Smooth muscle cell (in vitro differentiated cells): ENCODE measurements at regions not wholly inside any gene's neighbourhood (a gene's known extent, or its start where the extent isn't known, plus 50 kb on each side); places are given as distances from the start of the nearest gene placed in this dataset.
"Not testable (repeated sequence)": the region's sequence is repeated elsewhere in the genome, so short reads cannot be mapped to it uniquely, and the experiment has no call there.

Source experiments
- DNase-seq: peaks from one replicate; lab custom pipeline; 2025; ENCODE audit not compliant: unreplicated experiment; lab: John Stamatoyannopoulos, UW
- H2AFZ ChIP-seq: fragments of 200-600 bp; sonication (generic); 2 replicates; pipeline ENCODE4 v1.6.0; 2016; ENCODE audit warnings: antibody characterized with exemption, low read depth, mild to moderate bottlenecking
- H3F3A ChIP-seq: fragments of 200-600 bp; sonication (generic); 2 replicates; pipeline ENCODE4 v1.6.0; 2017; ENCODE audit warnings: antibody characterized with exemption, low read depth
- H3K27ac ChIP-seq: fragments of 200-600 bp; sonication (generic); 2 replicates; pipeline ENCODE4 v1.5.1; 2016; ENCODE audit warnings: low read depth, mild to moderate bottlenecking
- H3K27me3 ChIP-seq: fragments of 200-600 bp; sonication (generic); 2 replicates; pipeline ENCODE4 v1.6.1; 2016; ENCODE audit warnings: low read depth, mild to moderate bottlenecking
- H3K36me3 ChIP-seq: fragments of 200-600 bp; sonication (generic); 2 replicates; pipeline ENCODE4 v1.5.1; 2016; ENCODE audit warnings: low read depth
- H3K4me1 ChIP-seq: fragments of 200-600 bp; sonication (generic); 2 replicates; pipeline ENCODE4 v1.5.1; 2016; ENCODE audit warnings: low read depth
- H3K4me2 ChIP-seq: fragments of 200-600 bp; sonication (generic); 2 replicates; pipeline ENCODE4 v1.6.0; 2016; ENCODE audit warnings: mild to moderate bottlenecking
- H3K4me3 ChIP-seq: fragments of 200-600 bp; sonication (generic); 2 replicates; pipeline ENCODE4 v1.5.1; 2016; ENCODE audit warnings: mild to moderate bottlenecking
- H3K79me2 ChIP-seq: fragments of 200-600 bp; sonication (generic); 2 replicates; pipeline ENCODE4 v1.6.0; 2016; ENCODE audit warnings: low read depth, mild to moderate bottlenecking
- H3K9ac ChIP-seq: fragments of 200-600 bp; sonication (generic); 2 replicates; pipeline ENCODE4 v1.6.0; 2016; ENCODE audit warnings: low read depth
- H3K9me3 ChIP-seq: fragments of 200-600 bp; sonication (generic); replicated peaks from 2 replicates; pipeline ENCODE4 v1.5.1; 2016; ENCODE audit warnings: low read depth
- H4K20me1 ChIP-seq: fragments of 200-600 bp; sonication (generic); 2 replicates; pipeline ENCODE4 v1.6.0; 2016; ENCODE audit warnings: low read depth
- WGBS: methylation state at CpG from one replicate; pipeline ENCODE4 v1.1.7; 2016; ENCODE audit warnings: low lambda C conversion rate; 5-methylcytosine and 5-hydroxymethylcytosine counted together
- TF ChIP-seq, protein P1 (sequence below): fragments of 200-600 bp; sonication (generic); IDR thresholded peaks from 2 replicates; pipeline ENCODE4 v1.5.1; 2017; ENCODE audit warnings: borderline replicate concordance, mild to moderate bottlenecking, antibody characterized with exemption; ENCODE audit not compliant: insufficient read depth, poor library complexity, severe bottlenecking

DNA sequence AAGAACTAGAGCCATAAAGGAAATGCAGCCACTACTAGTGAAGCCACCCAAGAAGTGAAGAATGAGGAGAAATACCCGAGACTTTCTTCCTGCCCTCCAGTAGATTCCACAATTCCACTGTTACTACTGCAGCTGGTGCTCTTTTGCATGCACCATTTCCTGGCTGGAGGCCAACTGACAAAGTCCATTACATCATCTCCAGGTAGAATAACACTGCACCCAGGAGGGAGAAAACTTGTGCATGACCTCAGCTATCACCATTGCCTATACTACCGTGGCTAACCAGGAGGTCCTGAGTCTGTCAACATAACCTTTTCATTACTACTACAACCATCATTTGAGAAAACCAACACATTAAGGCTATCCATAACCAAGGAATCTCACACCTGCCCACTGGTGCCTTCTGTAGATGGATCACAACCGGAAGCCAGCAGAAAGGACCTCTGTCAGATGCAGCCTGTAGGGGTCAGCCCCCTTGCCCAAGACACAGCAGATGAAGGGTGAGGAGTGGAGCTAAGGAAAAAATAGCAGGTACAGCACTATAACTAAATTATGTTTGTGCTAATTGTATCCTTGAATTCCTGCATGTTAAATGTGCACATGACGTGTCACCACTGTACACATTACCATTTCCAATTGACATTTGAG is 200.8 kb upstream of the C2CD4B start:
- 84% methylated on average over 4 of the region's 4 CpGs for WGBS
- Histone ChIP-seq H3K9ac (no peak overlapping the region), H3K9me3 (no peaks in the 10 kb centered on the region), H3K79me2 (no peaks in the 10 kb centered on the region), H3K4me2 (no peak overlapping the region), H3K27ac (no peak overlapping the region), H3K4me3 (no peak overlapping the region), H4K20me1 (no peaks in the 10 kb centered on the region), H3K27me3 (no peaks in the 10 kb centered on the region), H3F3A (no peaks in the 10 kb centered on the region), H2AFZ (no peak overlapping the region), H3K36me3 (no peaks in the 10 kb centered on the region), H3K4me1 (no peaks in the 10 kb centered on the region)
- no peak for DNase-seq
- TF ChIP-seq, protein P1, sequence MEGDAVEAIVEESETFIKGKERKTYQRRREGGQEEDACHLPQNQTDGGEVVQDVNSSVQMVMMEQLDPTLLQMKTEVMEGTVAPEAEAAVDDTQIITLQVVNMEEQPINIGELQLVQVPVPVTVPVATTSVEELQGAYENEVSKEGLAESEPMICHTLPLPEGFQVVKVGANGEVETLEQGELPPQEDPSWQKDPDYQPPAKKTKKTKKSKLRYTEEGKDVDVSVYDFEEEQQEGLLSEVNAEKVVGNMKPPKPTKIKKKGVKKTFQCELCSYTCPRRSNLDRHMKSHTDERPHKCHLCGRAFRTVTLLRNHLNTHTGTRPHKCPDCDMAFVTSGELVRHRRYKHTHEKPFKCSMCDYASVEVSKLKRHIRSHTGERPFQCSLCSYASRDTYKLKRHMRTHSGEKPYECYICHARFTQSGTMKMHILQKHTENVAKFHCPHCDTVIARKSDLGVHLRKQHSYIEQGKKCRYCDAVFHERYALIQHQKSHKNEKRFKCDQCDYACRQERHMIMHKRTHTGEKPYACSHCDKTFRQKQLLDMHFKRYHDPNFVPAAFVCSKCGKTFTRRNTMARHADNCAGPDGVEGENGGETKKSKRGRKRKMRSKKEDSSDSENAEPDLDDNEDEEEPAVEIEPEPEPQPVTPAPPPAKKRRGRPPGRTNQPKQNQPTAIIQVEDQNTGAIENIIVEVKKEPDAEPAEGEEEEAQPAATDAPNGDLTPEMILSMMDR: no peak

- H3K27me3 ChIP-seq: no peaks in the 10 kb centered on the region
- no peak for DNase-seq
- no peaks in the 10 kb centered on the region for H3F3A ChIP-seq
- H4K20me1 ChIP-seq: no peaks in the 10 kb centered on the region
- H2AFZ ChIP-seq: no peak overlapping the region
- H3K9ac ChIP-seq: no peak overlapping the region
- H3K4me3 ChIP-seq: no peak overlapping the region
- no peaks in the 10 kb centered on the region for H3K79me2 ChIP-seq
- H3K4me2 ChIP-seq: no peak overlapping the region
- H3K4me1 ChIP-seq: no peaks in the 10 kb centered on the region
- 79% methylated on average over 7 of the region's 7 CpGs for WGBS
- H3K27ac ChIP-seq: no peak overlapping the region
- TF ChIP-seq, protein P1: no peak
- no peaks in the 10 kb centered on the region for H3K9me3 ChIP-seq
- no peaks in the 10 kb centered on the region for H3K36me3 ChIP-seq
These were observed 204.4 kb upstream of the C2CD4B start for GRCh38 chr15:62369454-62369853.

DNA sequence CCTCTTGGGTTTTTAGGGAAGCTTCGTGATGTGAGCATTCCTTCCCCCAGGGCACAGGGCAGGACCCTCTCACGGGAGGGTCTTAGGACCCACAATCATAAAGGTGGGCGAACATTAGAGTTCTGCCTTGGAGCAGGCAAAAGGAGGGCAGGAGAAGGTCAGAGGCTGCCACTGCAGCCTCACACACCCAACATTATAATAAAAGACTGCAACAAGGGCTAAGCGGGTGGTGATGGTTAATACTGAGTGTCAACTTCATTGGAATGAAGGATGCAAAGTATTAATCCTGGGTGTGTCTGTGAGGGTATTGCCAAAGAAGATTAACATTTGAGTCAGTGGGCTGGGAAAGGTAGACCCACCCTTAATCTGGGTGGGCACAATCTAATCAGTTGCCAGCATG is 206.6 kb upstream of the C2CD4B start:
- not testable (repeated sequence) for DNase-seq, H3K9me3 ChIP-seq, H3K36me3 ChIP-seq, H3F3A ChIP-seq, H3K9ac ChIP-seq, H3K27me3 ChIP-seq, H3K4me2 ChIP-seq, H3K27ac ChIP-seq, H3K4me3 ChIP-seq, H3K4me1 ChIP-seq, H2AFZ ChIP-seq, H4K20me1 ChIP-seq, H3K79me2 ChIP-seq
- 98% methylated on average over 4 of the region's 4 CpGs for WGBS

- H3K9ac ChIP-seq: no peak overlapping the region
- no peak overlapping the region for H2AFZ ChIP-seq
- no peaks in the 10 kb centered on the region for H3K4me1 ChIP-seq
- no peak overlapping the region for H3K4me3 ChIP-seq
- H3K9me3 ChIP-seq: no peaks in the 10 kb centered on the region
- no peaks in the 10 kb centered on the region for H4K20me1 ChIP-seq
- no peaks in the 10 kb centered on the region for H3F3A ChIP-seq
- TF ChIP-seq, protein P1: no peak
- no peaks in the 10 kb centered on the region for H3K36me3 ChIP-seq
- no peak overlapping the region for H3K27ac ChIP-seq
- no peak for DNase-seq
- WGBS: 90% methylated on average over 3 of the region's 3 CpGs
- H3K79me2 ChIP-seq: no peaks in the 10 kb centered on the region
- no peaks in the 10 kb centered on the region for H3K27me3 ChIP-seq
- no peak overlapping the region for H3K4me2 ChIP-seq
These were observed 212.8 kb upstream of the C2CD4B start for GRCh38 chr15:62377736-62378480.
